Smooth muscle cell (in vitro differentiated cells): ENCODE measurements at regions not wholly inside any gene's neighbourhood (a gene's known extent, or its start where the extent isn't known, plus 50 kb on each side); places are given as distances from the start of the nearest gene placed in this dataset.
A peak's percentile ranks its signal among the peaks of the same experiment; 100 is the strongest.

Experiments
- DNase-seq: peaks from one replicate; lab custom pipeline; 2025; ENCODE audit not compliant: unreplicated experiment; lab: John Stamatoyannopoulos, UW
- H2AFZ ChIP-seq: fragments of 200-600 bp; sonication (generic); 2 replicates; pipeline ENCODE4 v1.6.0; 2016; ENCODE audit warnings: antibody characterized with exemption, low read depth, mild to moderate bottlenecking
- H3F3A ChIP-seq: fragments of 200-600 bp; sonication (generic); 2 replicates; pipeline ENCODE4 v1.6.0; 2017; ENCODE audit warnings: antibody characterized with exemption, low read depth
- H3K27ac ChIP-seq: fragments of 200-600 bp; sonication (generic); 2 replicates; pipeline ENCODE4 v1.5.1; 2016; ENCODE audit warnings: low read depth, mild to moderate bottlenecking
- H3K27me3 ChIP-seq: fragments of 200-600 bp; sonication (generic); 2 replicates; pipeline ENCODE4 v1.6.1; 2016; ENCODE audit warnings: low read depth, mild to moderate bottlenecking
- H3K36me3 ChIP-seq: fragments of 200-600 bp; sonication (generic); 2 replicates; pipeline ENCODE4 v1.5.1; 2016; ENCODE audit warnings: low read depth
- H3K4me1 ChIP-seq: fragments of 200-600 bp; sonication (generic); 2 replicates; pipeline ENCODE4 v1.5.1; 2016; ENCODE audit warnings: low read depth
- H3K4me2 ChIP-seq: fragments of 200-600 bp; sonication (generic); 2 replicates; pipeline ENCODE4 v1.6.0; 2016; ENCODE audit warnings: mild to moderate bottlenecking
- H3K4me3 ChIP-seq: fragments of 200-600 bp; sonication (generic); 2 replicates; pipeline ENCODE4 v1.5.1; 2016; ENCODE audit warnings: mild to moderate bottlenecking
- H3K79me2 ChIP-seq: fragments of 200-600 bp; sonication (generic); 2 replicates; pipeline ENCODE4 v1.6.0; 2016; ENCODE audit warnings: low read depth, mild to moderate bottlenecking
- H3K9ac ChIP-seq: fragments of 200-600 bp; sonication (generic); 2 replicates; pipeline ENCODE4 v1.6.0; 2016; ENCODE audit warnings: low read depth
- H3K9me3 ChIP-seq: fragments of 200-600 bp; sonication (generic); replicated peaks from 2 replicates; pipeline ENCODE4 v1.5.1; 2016; ENCODE audit warnings: low read depth
- H4K20me1 ChIP-seq: fragments of 200-600 bp; sonication (generic); 2 replicates; pipeline ENCODE4 v1.6.0; 2016; ENCODE audit warnings: low read depth
- CTCF ChIP-seq: fragments of 200-600 bp; sonication (generic); IDR thresholded peaks from 2 replicates; pipeline ENCODE4 v1.5.1; 2017; ENCODE audit warnings: borderline replicate concordance, mild to moderate bottlenecking, antibody characterized with exemption; ENCODE audit not compliant: insufficient read depth, poor library complexity, severe bottlenecking
- WGBS: methylation state at CpG from one replicate; pipeline ENCODE4 v1.1.7; 2016; ENCODE audit warnings: low lambda C conversion rate; 5-methylcytosine and 5-hydroxymethylcytosine counted together

- Histone ChIP-seq H3K4me1 (peaks cover 7% of the 10 kb centered on the region), H3K27ac (no peak overlapping the region), H3F3A (no peaks in the 10 kb centered on the region), H3K36me3 (no peaks in the 10 kb centered on the region), H3K9ac (no peak overlapping the region), H4K20me1 (no peaks in the 10 kb centered on the region), H3K9me3 (no peaks in the 10 kb centered on the region), H3K4me3 (no peak overlapping the region), H3K4me2 (no peak overlapping the region), H3K27me3 (no peaks in the 10 kb centered on the region), H2AFZ (no peak overlapping the region), H3K79me2 (no peaks in the 10 kb centered on the region)
- no peak for DNase-seq
- TF ChIP-seq CTCF, result no peak
- WGBS, result 75% methylated on average over 9 of the region's 9 CpGs
These were observed 150.5 kb upstream of the LPP start for GRCh38 chr3:188003188-188004171.

DNA sequence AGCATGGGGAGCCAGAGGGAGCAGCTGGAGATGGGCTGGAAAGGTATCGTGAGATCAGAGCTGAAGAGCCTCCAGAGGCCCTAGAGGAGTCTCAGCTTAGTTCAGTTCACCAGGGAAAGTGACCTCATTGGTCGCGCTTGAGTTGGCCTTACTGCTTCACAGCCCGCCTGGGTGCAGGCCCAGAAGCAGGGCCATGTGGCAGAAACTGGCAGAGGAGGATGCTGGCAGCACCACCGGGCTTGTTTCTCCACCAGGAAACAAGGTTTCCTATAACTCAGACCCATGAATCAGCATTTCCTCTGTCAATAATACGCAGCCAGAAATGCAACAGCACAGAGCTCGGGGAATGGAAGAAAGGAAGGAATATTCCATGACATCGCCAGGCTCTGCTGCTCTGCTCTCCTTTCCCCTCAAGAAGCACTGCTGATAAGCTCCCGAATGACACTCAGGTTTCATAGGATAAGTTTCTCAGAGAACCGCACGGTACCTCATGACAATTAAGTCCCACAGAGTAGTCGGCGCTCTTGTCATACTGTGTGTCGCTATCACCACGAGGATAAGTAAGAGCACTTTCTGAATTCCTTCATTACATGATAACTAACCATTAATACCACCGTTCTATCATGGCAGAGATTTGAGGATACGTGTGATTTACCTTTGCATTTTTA lies 147.1 kb upstream of the LPP start:
- H3K27ac ChIP-seq, result no peak overlapping the region
- no peak for DNase-seq
- no peaks in the 10 kb centered on the region for H3F3A ChIP-seq
- WGBS, result 75% methylated on average over 17 of the region's 17 CpGs
- H3K4me2 ChIP-seq, result no peak overlapping the region
- no peak for TF ChIP-seq CTCF
- peaks cover 7% of the 10 kb centered on the region for H3K4me1 ChIP-seq
- peak overlapping the region; percentile 55 for H2AFZ ChIP-seq
- no peak overlapping the region for H3K4me3 ChIP-seq
- H4K20me1 ChIP-seq, result no peaks in the 10 kb centered on the region
- no peaks in the 10 kb centered on the region for H3K79me2 ChIP-seq
- no peaks in the 10 kb centered on the region for H3K9me3 ChIP-seq
- H3K27me3 ChIP-seq, result no peaks in the 10 kb centered on the region
- no peaks in the 10 kb centered on the region for H3K36me3 ChIP-seq
- H3K9ac ChIP-seq, result no peak overlapping the region

GRCh38 chr3:188007897-188008296 lies 146.1 kb upstream of the LPP start:
- Histone ChIP-seq H3K79me2 (no peaks in the 10 kb centered on the region), H3K9ac (no peak overlapping the region), H3F3A (no peaks in the 10 kb centered on the region), H3K36me3 (no peaks in the 10 kb centered on the region), H3K4me1 (peaks cover 7% of the 10 kb centered on the region), H3K27ac (no peak overlapping the region), H3K4me3 (no peak overlapping the region), H3K9me3 (no peaks in the 10 kb centered on the region), H3K4me2 (no peak overlapping the region), H3K27me3 (no peaks in the 10 kb centered on the region), H2AFZ (no peak overlapping the region), H4K20me1 (no peaks in the 10 kb centered on the region)
- no peak for TF ChIP-seq CTCF
- 90% methylated on average over 6 of the region's 6 CpGs for WGBS
- DNase-seq, result no peak
